GM12892 (cell line): ENCODE measurements at regions not wholly inside any gene's neighbourhood (a gene's known extent, or its start where the extent isn't known, plus 50 kb on each side); places are given as distances from the start of the nearest gene placed in this dataset.
"Not testable (repeated sequence)": the region's sequence is repeated elsewhere in the genome, so short reads cannot be mapped to it uniquely, and the experiment has no call there.

Experiments used
- DNase-seq: peaks from one replicate; pipeline ENCODE4 v3.0.0; 2011; ENCODE audit not compliant: insufficient read length
- FAIRE-seq: peaks from 2 replicates; lab custom pipeline; 2011; peaks lifted over from hg19 to GRCh38; lab: Jason Lieb, UNC
- POLR2A ChIP-seq: IDR thresholded peaks from 2 replicates; pipeline ENCODE4 v1.6.1; 2011; ENCODE audit warnings: low read depth, low read length, control low read depth
- POLR2AphosphoS5 ChIP-seq: IDR thresholded peaks from 2 replicates; pipeline ENCODE4 v1.6.1; 2011; ENCODE audit warnings: low read depth, low read length, control low read depth
- TAF1 ChIP-seq: IDR thresholded peaks from 2 replicates; pipeline ENCODE4 v1.6.1; 2011; ENCODE audit warnings: low read depth, mild to moderate bottlenecking, control low read depth, low read length, borderline replicate concordance

DNA sequence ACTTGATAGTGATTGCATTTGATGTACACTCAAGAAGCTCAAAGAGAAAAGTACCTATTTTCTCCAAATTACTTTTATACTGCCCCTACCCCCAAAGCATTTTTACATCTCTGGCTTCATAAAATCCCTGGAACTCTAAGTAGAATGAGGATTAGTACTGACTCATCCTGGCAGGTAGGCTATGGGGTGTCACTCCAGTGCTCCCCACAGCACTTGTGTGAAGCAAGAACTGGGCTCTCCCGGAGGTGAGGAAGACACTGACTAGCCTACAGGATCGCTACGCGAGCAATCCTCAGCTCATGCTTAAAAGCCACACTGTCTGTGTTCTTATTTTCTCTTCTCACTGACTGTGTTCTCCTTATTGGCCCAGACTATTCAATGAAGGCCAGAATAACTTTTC lies 90.4 kb upstream of the NDP start:
- TF ChIP-seq POLR2A: no peak
- TF ChIP-seq POLR2AphosphoS5: no peak
- TF ChIP-seq TAF1: no peak
- FAIRE-seq: no peak
- DNase-seq: no peak

DNA sequence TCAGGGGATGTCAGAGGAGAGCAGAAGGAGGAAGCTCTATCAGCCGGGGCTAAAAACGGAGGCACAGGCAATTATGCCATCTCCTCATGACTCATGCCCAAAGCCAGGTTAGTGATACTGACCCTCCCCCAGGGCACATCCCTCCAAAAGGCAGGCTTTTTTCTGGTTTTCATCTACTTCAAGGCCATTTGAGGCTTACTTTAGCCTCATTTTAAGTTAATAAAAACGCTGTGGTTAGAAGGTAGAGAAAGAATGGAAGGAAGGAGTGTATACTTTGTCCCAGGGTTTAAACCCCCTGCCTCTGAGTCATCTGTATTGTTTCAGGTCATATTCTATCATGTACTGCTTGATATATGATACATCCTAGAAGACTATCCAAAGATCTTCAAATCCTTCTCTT lies 89.7 kb upstream of the NDP start:
- no peak for TF ChIP-seq POLR2AphosphoS5
- DNase-seq (no peak), FAIRE-seq (no peak)

DNA sequence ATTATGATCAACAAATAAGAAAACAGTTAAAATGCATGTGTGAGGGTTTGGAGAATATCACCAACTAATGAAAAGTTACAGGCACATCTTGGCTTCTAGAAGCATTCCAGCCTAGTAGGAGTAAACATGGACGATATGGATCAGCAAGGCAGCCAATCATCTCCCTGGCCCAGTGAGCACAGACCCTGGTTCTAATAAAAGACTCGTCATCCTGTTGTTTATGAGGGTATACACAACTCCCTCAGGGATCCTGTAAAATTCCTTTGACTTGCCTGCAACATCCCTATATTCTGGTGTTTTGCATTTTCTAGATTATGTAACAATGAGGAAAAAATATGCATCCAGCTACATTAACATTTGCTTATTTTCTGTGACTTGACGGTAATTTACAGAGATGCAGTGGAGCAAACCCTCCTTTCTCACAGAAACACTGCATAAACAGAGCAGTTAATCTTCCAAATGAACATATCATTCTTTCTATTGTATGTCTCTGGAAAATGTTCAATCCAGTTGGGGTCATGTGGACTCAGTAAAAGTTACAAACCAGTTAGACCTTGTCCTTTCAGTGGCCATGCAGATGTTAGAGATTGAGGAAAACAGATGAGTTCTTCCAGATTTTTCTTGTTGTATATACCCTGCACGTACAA lies 88.9 kb upstream of the NDP start:
- no peak for FAIRE-seq
- TF ChIP-seq POLR2A (no peak), TAF1 (no peak), POLR2AphosphoS5 (no peak)
- no peak for DNase-seq

DNA sequence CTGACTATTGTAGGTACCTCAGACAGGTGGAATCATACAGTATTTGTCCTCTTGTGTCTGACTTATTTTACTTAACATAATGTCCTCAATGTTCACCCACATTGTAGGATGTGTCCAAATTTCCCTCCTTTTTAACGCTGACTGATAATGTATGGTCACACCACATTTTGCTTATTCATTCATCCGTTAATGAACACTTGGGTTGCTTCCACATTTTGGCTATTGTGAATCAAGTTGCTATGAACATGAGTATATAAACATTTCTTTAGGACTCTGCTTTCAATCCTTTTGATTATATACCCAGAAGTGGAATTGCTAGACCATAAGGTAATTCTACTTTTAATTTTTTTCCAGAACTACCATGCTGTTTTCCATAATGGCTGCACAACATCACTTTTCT lies 87.0 kb upstream of the NDP start:
- FAIRE-seq (no peak), DNase-seq (no peak)

DNA sequence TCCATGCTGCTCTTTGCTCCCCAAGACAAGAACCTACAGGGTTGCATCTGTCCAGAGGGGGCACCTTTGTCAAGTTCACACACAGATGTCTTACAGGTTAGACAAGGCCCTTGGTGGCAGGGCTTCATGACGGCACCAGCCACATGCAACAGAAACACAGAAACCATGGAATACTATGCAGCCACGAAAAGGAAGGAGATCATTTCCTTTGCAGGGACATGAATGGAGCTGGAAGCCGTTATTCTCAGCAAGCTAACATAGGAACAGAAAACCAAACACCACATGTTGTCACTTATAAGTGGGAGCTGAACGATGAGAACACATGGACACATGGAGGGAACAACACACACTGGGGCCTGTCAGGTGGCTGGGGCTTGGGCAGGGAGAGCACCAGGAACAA lies 85.1 kb upstream of the NDP start:
- DNase-seq (no peak), FAIRE-seq (no peak)
- TF ChIP-seq POLR2A: no peak
- no peak for TF ChIP-seq POLR2AphosphoS5
- no peak for TF ChIP-seq TAF1

More for the DNA sequence above, 87.0 kb upstream of the NDP start:
- no peak for TF ChIP-seq POLR2AphosphoS5
- TF ChIP-seq POLR2A: no peak
- TF ChIP-seq TAF1: no peak

DNA sequence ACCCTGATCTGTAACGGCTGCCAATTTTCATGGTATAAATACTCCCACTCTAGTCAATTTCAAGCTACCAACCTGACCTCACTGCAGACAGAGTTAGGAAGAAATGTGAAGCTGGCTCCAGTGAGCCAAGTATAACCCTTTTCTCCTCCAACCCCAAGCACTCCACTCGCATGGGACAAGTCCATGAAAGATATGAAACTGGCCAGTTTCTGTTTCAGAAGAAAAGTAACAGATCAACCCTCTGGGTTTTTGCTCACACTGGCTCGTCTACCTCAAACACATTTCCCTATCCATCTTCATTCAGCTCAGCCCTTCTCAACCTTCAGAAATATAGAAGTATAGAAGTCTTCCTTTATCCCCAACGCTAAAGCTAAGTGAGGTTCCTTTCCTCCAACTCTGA lies 82.4 kb upstream of the NDP start:
- TF ChIP-seq POLR2A (no peak), TAF1 (no peak), POLR2AphosphoS5 (no peak)
- FAIRE-seq (no peak), DNase-seq (no peak)

DNA sequence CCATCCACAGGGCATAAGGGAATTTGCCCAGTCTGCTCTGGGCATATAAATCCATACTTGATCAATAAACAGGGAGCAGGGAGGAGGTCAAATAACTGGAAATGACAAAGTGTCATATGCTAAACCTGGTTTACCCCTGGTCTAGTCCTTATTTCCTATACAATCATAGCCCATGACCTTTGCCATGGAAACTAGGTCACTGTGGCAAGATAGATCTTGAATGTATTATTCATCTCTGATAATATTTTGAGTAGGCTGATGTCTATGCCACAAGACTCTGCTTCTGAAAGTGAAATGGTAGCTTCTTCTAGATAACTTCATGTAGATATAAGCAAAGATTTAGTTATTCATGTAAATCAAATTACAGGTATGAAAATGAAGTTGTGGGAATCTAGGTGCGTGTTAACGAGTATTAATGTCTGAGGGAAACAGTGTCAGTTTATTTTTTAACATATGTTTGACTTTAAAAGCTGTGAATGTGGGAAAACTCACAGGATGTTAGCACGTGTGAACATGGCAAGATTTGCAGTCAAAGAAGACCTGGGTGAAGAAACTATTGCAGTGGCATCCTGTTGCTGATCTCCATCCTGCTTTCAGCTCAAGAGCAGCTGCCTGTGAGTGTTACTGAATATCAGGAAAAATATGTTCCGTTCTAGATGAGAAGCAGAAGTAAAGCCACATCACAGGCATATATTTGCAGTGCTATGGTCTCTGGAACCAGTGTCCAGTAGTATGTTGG lies 81.8 kb upstream of the NDP start:
- TF ChIP-seq POLR2AphosphoS5 (no peak), POLR2A (no peak), TAF1 (no peak)
- DNase-seq (no peak), FAIRE-seq (peak; percentile 64)

DNA sequence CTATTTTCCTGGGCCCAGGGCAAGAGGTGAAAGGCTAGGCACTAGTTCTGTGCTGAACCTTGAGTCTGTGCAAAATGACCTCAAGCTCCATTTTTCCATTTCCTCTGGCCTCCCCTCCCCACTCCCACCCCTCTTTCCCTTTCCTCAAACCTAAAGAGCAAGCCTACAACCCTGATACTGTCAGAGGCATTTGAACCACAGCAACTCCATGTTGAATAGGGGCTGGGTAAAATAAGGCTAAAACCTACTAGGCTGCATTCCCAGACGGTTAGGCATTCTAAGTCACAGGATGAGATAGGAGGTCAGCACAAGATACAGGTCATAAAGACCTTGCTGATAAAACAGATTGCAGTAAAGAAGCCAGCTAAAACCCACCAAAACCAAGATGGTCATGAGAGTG lies 71.9 kb upstream of the NDP start:
- not testable (repeated sequence) for FAIRE-seq, DNase-seq

DNA sequence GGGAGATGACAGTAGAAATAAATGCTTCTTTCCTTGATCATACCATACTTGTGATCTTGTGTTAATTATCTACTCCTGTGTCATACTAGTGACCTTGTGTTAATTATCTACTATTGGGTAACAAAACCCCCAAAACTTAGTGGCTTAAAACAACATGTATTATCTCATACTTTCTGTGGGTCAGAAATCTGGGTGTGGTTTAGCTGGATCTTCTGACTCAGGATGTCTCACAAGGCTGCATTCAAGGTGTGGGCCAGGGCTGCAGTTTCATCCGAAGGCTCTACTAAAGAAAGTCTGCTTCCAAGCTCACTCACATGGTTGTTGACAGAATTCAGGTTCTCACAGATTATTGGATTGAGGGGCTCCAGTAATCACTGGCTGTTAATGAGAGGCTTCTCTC lies 70.3 kb upstream of the NDP start:
- FAIRE-seq (no peak), DNase-seq (no peak)
- TF ChIP-seq TAF1 (no peak), POLR2A (no peak), POLR2AphosphoS5 (no peak)

DNA sequence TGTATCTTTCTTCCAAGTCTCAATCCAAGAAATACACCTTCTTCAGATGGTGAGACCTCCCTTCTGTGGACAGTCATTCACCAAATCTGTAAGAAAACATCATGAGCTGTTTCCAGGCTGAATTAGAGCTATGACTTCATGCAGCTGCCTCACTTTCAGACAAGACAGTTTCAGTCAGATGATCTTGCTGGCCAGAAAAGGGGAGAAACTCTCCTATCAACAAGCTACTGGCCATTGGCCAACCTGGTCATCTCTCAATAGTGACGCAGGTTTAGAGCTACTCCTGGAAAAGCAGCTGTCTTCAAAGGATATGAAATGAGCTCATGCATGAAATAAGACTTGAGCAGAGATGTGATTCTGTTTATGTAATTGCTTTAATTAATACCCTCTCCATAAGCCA lies 69.6 kb upstream of the NDP start:
- FAIRE-seq (no peak), DNase-seq (no peak)
- no peak for TF ChIP-seq POLR2AphosphoS5
- TF ChIP-seq POLR2A: no peak
- no peak for TF ChIP-seq TAF1

DNA sequence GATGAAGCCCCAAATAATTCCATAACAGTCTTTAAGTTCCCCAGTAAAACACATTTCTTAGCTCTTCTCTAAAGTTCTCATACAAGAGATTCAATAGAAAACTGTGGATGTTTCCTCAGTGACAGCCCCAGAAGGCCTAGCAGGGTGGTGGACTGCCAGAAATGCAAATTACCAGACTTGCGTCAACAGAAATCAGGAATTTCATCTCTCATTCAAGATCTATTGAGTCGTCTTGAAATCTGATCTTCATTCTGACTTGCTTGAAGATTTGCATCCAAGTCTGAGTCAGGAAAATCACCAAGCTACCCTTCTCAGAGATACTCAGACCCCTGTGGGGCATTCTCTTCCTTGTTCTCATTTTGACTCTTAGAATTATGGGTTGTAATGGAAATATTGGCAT lies 68.9 kb upstream of the NDP start:
- no peak for DNase-seq
- TF ChIP-seq POLR2A: no peak
- TF ChIP-seq POLR2AphosphoS5: no peak
- TF ChIP-seq TAF1: no peak
- FAIRE-seq: no peak

DNA sequence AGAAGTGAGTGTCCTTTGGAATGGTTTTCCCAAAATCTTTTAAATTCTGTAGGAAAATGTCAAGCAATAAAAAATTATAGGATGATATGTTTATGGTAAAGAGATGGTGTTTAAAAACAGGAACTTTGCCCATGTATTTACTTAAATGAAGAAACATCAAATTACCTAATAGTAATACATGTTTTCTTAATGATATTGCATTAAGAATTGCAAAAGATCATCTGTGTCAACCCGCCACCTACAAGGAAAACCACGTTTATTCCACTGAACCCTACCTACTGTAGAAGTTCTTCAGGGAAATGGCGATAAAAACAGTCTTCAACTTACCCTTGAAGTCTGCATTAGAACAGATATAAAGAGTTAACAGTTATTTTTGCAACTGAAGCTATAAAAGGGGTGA lies 67.2 kb upstream of the NDP start:
- no peak for DNase-seq
- no peak for TF ChIP-seq POLR2AphosphoS5
- no peak for TF ChIP-seq POLR2A
- TF ChIP-seq TAF1: no peak
- FAIRE-seq: no peak

DNA sequence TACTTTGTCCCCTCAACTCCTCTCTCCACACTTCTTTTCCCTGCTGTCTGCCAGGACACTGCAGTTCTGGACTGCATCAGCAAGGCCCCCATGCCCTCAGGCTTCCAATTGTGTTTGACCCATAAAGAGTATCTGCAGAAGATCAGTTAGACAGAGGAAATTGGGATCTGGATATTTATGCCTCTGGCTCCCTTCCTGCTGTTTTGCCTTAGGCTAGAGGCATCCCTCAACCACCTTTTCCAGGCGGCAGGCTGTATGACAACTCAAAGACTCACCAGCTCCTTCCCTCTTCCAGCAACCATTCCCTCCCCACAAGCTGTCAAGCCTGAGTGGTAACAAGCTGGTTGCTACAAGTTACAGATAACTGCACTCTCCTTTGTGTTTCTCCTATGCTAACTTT lies 66.4 kb upstream of the NDP start:
- DNase-seq: no peak
- no peak for FAIRE-seq
- no peak for TF ChIP-seq POLR2AphosphoS5
- TF ChIP-seq POLR2A: no peak
- TF ChIP-seq TAF1: no peak
